Activated naive CD8-positive, alpha-beta T cell treated with anti-CD3 and anti-CD28 coated beads for 36 hours (primary cell): ENCODE measurements at regions not wholly inside any gene's neighbourhood (a gene's known extent, or its start where the extent isn't known, plus 50 kb on each side); places are given as distances from the start of the nearest gene placed in this dataset.

ENCODE experiments used
- DNase-seq: peaks from one replicate; pipeline ENCODE4 v3.0.0; 2021
- H3K27ac Mint-ChIP-seq: one replicate; pipeline ENCODE4 v1.8.0; 2022; ENCODE audit warnings: mild to moderate bottlenecking, moderate library complexity, mixed read lengths
- H3K27me3 Mint-ChIP-seq: one replicate; pipeline ENCODE4 v1.8.0; 2022; ENCODE audit warnings: mild to moderate bottlenecking, mixed read lengths
- H3K36me3 Mint-ChIP-seq: one replicate; pipeline ENCODE4 v1.8.0; 2021; ENCODE audit warnings: mild to moderate bottlenecking, mixed read lengths
- H3K4me1 Mint-ChIP-seq: one replicate; pipeline ENCODE4 v1.8.0; 2021; ENCODE audit warnings: mixed read lengths
- H3K4me3 Mint-ChIP-seq: one replicate; pipeline ENCODE4 v1.8.0; 2022; ENCODE audit warnings: mild to moderate bottlenecking, moderate library complexity, mixed read lengths
- H3K9me3 Mint-ChIP-seq: one replicate; pipeline ENCODE4 v1.8.0; 2022; ENCODE audit warnings: mixed read lengths

GRCh38 chr5:20655211-20655610 lies 667.2 kb upstream of the CDH18 start:
- Mint-ChIP-seq H3K4me1 (no peaks in the 10 kb centered on the region), H3K36me3 (no peaks in the 10 kb centered on the region), H3K27ac (no peak overlapping the region), H3K27me3 (no peaks in the 10 kb centered on the region), H3K4me3 (no peak overlapping the region), H3K9me3 (peaks cover 10% of the 10 kb centered on the region)
- no peak for DNase-seq

GRCh38 chr5:20654746-20655145 lies 666.7 kb upstream of the CDH18 start:
- Mint-ChIP-seq H3K9me3 (peaks cover 10% of the 10 kb centered on the region), H3K27ac (no peak overlapping the region), H3K36me3 (no peaks in the 10 kb centered on the region), H3K4me3 (no peak overlapping the region), H3K27me3 (no peaks in the 10 kb centered on the region), H3K4me1 (no peaks in the 10 kb centered on the region)
- no peak for DNase-seq

- Mint-ChIP-seq H3K9me3 (peaks cover 10% of the 10 kb centered on the region), H3K36me3 (no peaks in the 10 kb centered on the region), H3K27me3 (no peaks in the 10 kb centered on the region), H3K4me1 (no peaks in the 10 kb centered on the region), H3K4me3 (no peak overlapping the region), H3K27ac (no peak overlapping the region)
- DNase-seq: no peak
Observed at GRCh38 chr5:20654033-20654432, 666.0 kb upstream of the CDH18 start.

DNA sequence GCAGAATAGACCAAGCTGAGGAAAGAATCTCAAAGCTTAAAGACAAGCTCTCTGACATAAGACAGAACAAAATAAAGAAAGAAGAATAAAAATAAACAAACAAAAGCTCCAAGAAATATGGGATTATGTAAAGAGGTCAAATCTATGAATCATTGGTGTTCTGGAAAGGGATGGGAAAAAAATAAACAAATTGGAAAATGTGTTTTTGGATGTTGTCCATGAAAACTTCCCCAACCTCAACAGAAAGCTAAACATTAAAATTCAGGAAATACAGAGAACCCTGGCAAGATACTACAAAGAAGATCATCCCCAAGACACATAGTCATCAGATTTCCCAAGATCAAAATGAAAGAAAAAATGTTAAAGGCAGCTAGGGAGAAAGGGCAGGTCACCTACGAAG lies 662.0 kb upstream of the CDH18 start:
- DNase-seq: no peak
- Mint-ChIP-seq H3K9me3 (peaks cover 12% of the 10 kb centered on the region), H3K27ac (no peak overlapping the region), H3K4me1 (no peaks in the 10 kb centered on the region), H3K36me3 (no peaks in the 10 kb centered on the region), H3K27me3 (no peaks in the 10 kb centered on the region), H3K4me3 (no peak overlapping the region)

GRCh38 chr5:20648981-20649380 lies 661.0 kb upstream of the CDH18 start:
- no peak for DNase-seq
- H3K9me3 Mint-ChIP-seq: peaks cover 12% of the 10 kb centered on the region
- no peaks in the 10 kb centered on the region for H3K27me3 Mint-ChIP-seq
- no peak overlapping the region for H3K4me3 Mint-ChIP-seq
- no peak overlapping the region for H3K27ac Mint-ChIP-seq
- H3K4me1 Mint-ChIP-seq: no peaks in the 10 kb centered on the region
- no peaks in the 10 kb centered on the region for H3K36me3 Mint-ChIP-seq

DNA sequence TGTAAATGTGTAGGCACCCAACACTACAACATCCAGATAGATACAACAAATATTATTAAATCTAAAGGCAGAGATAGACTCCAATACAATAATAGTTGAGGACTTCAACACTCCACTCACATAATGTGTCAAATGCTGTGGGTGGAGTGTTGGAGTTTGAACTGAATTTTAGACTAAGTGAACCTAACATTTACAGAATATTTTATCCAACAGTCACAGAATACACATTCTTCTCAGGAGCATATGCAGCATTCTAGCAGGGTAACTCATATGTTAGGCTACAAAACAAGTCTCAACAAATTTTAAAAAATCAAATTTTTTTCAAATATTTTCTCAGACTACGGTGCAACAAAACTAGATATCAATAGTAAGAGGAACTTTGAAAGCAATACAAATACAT lies 648.7 kb upstream of the CDH18 start:
- Mint-ChIP-seq H3K27ac (no peak overlapping the region), H3K36me3 (no peaks in the 10 kb centered on the region), H3K9me3 (peaks cover 2% of the 10 kb centered on the region), H3K27me3 (no peaks in the 10 kb centered on the region), H3K4me1 (no peaks in the 10 kb centered on the region), H3K4me3 (no peak overlapping the region)
- no peak for DNase-seq

DNA sequence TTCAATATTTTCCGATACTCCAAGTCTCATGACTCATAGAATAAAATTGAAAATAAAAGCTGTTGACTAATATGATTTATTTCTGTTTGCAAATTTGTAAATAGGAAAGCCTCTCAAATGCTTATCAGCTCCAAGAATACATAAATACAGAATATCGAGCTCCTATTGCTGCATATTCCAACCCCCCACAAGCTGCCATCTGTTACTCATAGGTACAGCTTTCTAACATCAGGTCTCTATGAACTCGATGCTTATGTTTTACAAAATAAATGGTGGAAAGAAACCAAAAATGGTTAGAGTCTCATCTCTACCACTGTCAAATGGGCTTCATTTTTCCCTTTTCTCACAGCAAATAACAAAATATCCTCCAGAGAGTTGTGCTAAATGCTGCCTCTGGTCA lies 631.6 kb upstream of the CDH18 start:
- Mint-ChIP-seq H3K27ac (no peak overlapping the region), H3K36me3 (no peaks in the 10 kb centered on the region), H3K27me3 (no peaks in the 10 kb centered on the region), H3K4me1 (no peaks in the 10 kb centered on the region), H3K9me3 (peaks cover 3% of the 10 kb centered on the region), H3K4me3 (no peak overlapping the region)
- no peak for DNase-seq

GRCh38 chr5:20618340-20618739 lies 630.3 kb upstream of the CDH18 start:
- Mint-ChIP-seq H3K27ac (no peak overlapping the region), H3K4me3 (no peak overlapping the region), H3K36me3 (no peaks in the 10 kb centered on the region), H3K9me3 (peaks cover 3% of the 10 kb centered on the region), H3K27me3 (no peaks in the 10 kb centered on the region), H3K4me1 (no peaks in the 10 kb centered on the region)
- no peak for DNase-seq

- no peak for DNase-seq
- H3K27ac Mint-ChIP-seq: no peak overlapping the region
- no peak overlapping the region for H3K4me3 Mint-ChIP-seq
- no peaks in the 10 kb centered on the region for H3K36me3 Mint-ChIP-seq
- peaks cover 3% of the 10 kb centered on the region for H3K9me3 Mint-ChIP-seq
- H3K27me3 Mint-ChIP-seq: no peaks in the 10 kb centered on the region
- no peaks in the 10 kb centered on the region for H3K4me1 Mint-ChIP-seq
Observed at GRCh38 chr5:20617841-20618240, 629.8 kb upstream of the CDH18 start.

GRCh38 chr5:20615888-20616563 lies 628.0 kb upstream of the CDH18 start:
- Mint-ChIP-seq H3K27ac (no peak overlapping the region), H3K4me1 (no peaks in the 10 kb centered on the region), H3K27me3 (no peaks in the 10 kb centered on the region), H3K4me3 (no peak overlapping the region), H3K36me3 (no peaks in the 10 kb centered on the region), H3K9me3 (peaks cover 3% of the 10 kb centered on the region)
- no peak for DNase-seq

DNA sequence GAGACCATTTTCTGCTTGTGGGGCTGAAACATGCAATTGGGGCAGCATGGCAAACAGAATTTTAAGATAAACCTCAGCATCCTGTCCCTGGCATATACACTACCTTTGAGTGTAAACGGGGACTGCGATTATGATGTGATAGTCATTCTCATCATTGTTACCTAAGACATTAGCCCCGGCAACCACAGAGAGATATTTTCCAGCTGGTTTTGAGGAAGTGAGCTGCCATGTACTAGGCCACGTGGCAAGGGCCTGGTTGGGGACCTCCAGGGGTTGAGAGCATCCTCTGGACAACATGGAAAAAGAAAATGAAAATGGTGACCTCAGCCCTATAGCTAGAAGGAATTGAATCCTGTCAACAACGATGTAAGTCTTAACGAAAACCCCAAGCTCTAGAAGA lies 623.6 kb upstream of the CDH18 start:
- H3K4me1 Mint-ChIP-seq: no peaks in the 10 kb centered on the region
- no peak overlapping the region for H3K27ac Mint-ChIP-seq
- H3K27me3 Mint-ChIP-seq: no peaks in the 10 kb centered on the region
- DNase-seq: no peak
- H3K4me3 Mint-ChIP-seq: no peak overlapping the region
- H3K36me3 Mint-ChIP-seq: no peaks in the 10 kb centered on the region
- peaks cover 3% of the 10 kb centered on the region for H3K9me3 Mint-ChIP-seq

GRCh38 chr5:20610681-20611080 lies 622.7 kb upstream of the CDH18 start:
- Mint-ChIP-seq H3K9me3 (peaks cover 2% of the 10 kb centered on the region), H3K27me3 (no peaks in the 10 kb centered on the region), H3K4me3 (no peak overlapping the region), H3K36me3 (no peaks in the 10 kb centered on the region), H3K4me1 (no peaks in the 10 kb centered on the region), H3K27ac (no peak overlapping the region)
- no peak for DNase-seq

GRCh38 chr5:20609126-20609525 lies 621.1 kb upstream of the CDH18 start:
- DNase-seq: no peak
- Mint-ChIP-seq H3K9me3 (no peaks in the 10 kb centered on the region), H3K27me3 (no peaks in the 10 kb centered on the region), H3K4me1 (no peaks in the 10 kb centered on the region), H3K4me3 (no peak overlapping the region), H3K27ac (no peak overlapping the region), H3K36me3 (no peaks in the 10 kb centered on the region)

GRCh38 chr5:20608567-20608966 lies 620.6 kb upstream of the CDH18 start:
- Mint-ChIP-seq H3K9me3 (no peaks in the 10 kb centered on the region), H3K27me3 (no peaks in the 10 kb centered on the region), H3K4me3 (no peak overlapping the region), H3K27ac (no peak overlapping the region), H3K4me1 (no peaks in the 10 kb centered on the region), H3K36me3 (no peaks in the 10 kb centered on the region)
- no peak for DNase-seq

DNA sequence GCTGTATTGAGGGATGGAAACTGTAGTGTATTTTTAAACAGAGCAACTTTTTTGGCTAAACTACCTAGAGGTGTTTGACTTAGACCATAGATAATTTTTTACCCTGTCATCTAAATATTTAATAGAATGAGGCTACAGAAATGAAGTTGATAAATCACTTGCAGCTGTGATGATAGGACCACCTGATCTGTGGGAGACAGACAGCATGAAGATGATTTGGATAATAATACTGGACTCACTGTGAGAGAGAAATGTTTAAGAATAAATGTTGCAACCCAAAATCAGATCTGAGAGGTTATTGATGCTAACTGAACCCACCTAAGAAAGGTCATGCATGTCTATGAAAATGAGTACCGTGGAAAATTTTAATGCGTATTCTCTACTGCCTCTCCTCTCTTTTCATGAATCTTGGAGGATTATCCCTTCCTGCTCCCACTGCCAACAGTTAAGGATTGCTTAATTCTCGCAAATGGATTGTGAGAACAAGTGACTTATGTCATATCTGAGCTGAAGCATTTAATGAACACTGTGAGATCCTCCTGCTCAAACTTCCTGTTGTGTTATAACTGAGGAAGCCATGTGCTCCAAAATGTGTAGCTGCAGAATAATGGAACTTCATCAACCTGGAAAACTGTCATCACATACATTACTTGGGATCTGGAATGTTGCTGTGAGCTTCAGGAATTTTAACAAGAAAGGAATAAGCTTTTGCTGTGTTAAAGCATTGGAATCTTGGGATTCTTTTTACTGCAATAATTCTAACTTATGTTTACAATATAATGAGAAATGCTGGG lies 617.9 kb upstream of the CDH18 start:
- no peaks in the 10 kb centered on the region for H3K36me3 Mint-ChIP-seq

DNA sequence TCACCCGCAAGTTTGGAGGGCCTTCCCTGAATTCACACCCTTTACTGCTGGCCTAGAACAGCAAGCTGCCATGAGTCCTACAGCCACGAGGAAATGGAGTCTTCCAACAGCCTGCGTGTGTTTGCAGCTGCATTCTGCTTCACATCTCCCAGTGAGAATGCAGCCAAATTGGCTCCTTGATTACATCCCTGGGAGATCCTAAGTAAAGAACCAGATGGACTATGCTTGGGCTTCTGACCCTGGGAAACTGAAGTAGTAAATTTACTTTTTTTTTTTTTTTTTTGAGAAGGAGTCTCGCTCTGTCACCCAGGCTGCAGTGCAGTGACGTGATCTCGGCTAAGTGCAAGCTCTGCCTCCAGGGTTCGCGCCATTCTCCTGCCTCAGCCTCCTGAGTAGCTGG lies 617.0 kb upstream of the CDH18 start:
- no peak for DNase-seq
- Mint-ChIP-seq H3K36me3 (no peaks in the 10 kb centered on the region), H3K27ac (no peak overlapping the region), H3K4me3 (no peak overlapping the region), H3K4me1 (no peaks in the 10 kb centered on the region), H3K27me3 (no peaks in the 10 kb centered on the region), H3K9me3 (peaks cover 9% of the 10 kb centered on the region)

More for the DNA sequence above, 617.9 kb upstream of the CDH18 start:
- Mint-ChIP-seq H3K9me3 (peaks cover 7% of the 10 kb centered on the region), H3K27ac (no peak overlapping the region), H3K4me3 (no peak overlapping the region), H3K4me1 (no peaks in the 10 kb centered on the region), H3K27me3 (no peaks in the 10 kb centered on the region)
- no peak for DNase-seq
